Loucy (cell line): ENCODE measurements at regions not wholly inside any gene's neighbourhood (a gene's known extent, or its start where the extent isn't known, plus 50 kb on each side); places are given as distances from the start of the nearest gene placed in this dataset.

ENCODE experiments used
- H2AFZ ChIP-seq: fragments of 200-600 bp; sonication (generic); 2 replicates; pipeline ENCODE4 v1.6.0; 2016; ENCODE audit warnings: antibody characterized with exemption, mild to moderate bottlenecking, low read length, moderate library complexity
- H3F3A ChIP-seq: fragments of 200-600 bp; 2 replicates; pipeline ENCODE4 v1.6.0; 2016; ENCODE audit warnings: antibody characterized with exemption, low read depth, mild to moderate bottlenecking
- H3K27me3 ChIP-seq: fragments of 200-600 bp; sonication (generic); 2 replicates; pipeline ENCODE4 v1.6.1; 2014; ENCODE audit warnings: low read length, mild to moderate bottlenecking; ENCODE audit not compliant: insufficient read depth, poor library complexity, severe bottlenecking
- H3K36me3 ChIP-seq: fragments of 200-600 bp; sonication (generic); 2 replicates; pipeline ENCODE4 v1.6.1; 2016; ENCODE audit warnings: low read length; ENCODE audit not compliant: insufficient read depth
- H3K4me1 ChIP-seq: fragments of 200-600 bp; sonication (generic); 2 replicates; pipeline ENCODE4 v1.5.1; 2014; ENCODE audit warnings: low read length, mild to moderate bottlenecking; ENCODE audit not compliant: insufficient read depth, poor library complexity, severe bottlenecking
- H3K4me2 ChIP-seq: fragments of 200-600 bp; sonication (generic); 2 replicates; pipeline ENCODE4 v1.6.0; 2014; ENCODE audit warnings: antibody characterized with exemption, low read length, low read depth, mild to moderate bottlenecking; ENCODE audit not compliant: poor library complexity, severe bottlenecking
- H3K4me3 ChIP-seq: fragments of 200-600 bp; sonication (generic); 2 replicates; pipeline ENCODE4 v1.5.1; 2014; ENCODE audit warnings: low read length, mild to moderate bottlenecking, mixed read lengths; ENCODE audit not compliant: poor library complexity, severe bottlenecking
- H3K79me2 ChIP-seq: fragments of 200-600 bp; sonication (generic); 2 replicates; pipeline ENCODE4 v1.6.1; 2014; ENCODE audit warnings: low read length; ENCODE audit not compliant: insufficient read depth
- H3K9ac ChIP-seq: fragments of 200-600 bp; sonication (generic); 2 replicates; pipeline ENCODE4 v1.6.0; 2014; ENCODE audit warnings: mild to moderate bottlenecking, low read depth, low read length, moderate library complexity; ENCODE audit not compliant: poor library complexity, severe bottlenecking
- H3K9me2 ChIP-seq: fragments of 200-600 bp; sonication (generic); replicated peaks from 2 replicates; pipeline ENCODE4 v1.6.1; 2016; ENCODE audit warnings: low read depth, low read length, mixed read lengths
- H3K9me3 ChIP-seq: fragments of 200-600 bp; sonication (generic); 2 replicates; pipeline ENCODE4 v1.6.1; 2014; ENCODE audit warnings: mild to moderate bottlenecking, antibody characterized with exemption, low read length, low read depth; ENCODE audit not compliant: insufficient read depth
- H4K20me1 ChIP-seq: fragments of 200-600 bp; sonication (generic); 2 replicates; pipeline ENCODE4 v1.6.0; 2014; ENCODE audit warnings: antibody characterized with exemption, low read length, mild to moderate bottlenecking; ENCODE audit not compliant: insufficient read depth, poor library complexity, severe bottlenecking
- EZH2phosphoT487 ChIP-seq: fragments of 200-600 bp; IDR thresholded peaks from 2 replicates; pipeline ENCODE4 v1.6.1; 2018; ENCODE audit warnings: antibody characterized with exemption, mild to moderate bottlenecking, moderate library complexity, borderline replicate concordance
- TF ChIP-seq, protein P1 (sequence below): fragments of 200-600 bp; sonication (generic); conservative IDR thresholded peaks from 2 replicates; pipeline ENCODE4 v1.5.1; 2014; ENCODE audit warnings: mild to moderate bottlenecking, antibody characterized with exemption, low read length

DNA sequence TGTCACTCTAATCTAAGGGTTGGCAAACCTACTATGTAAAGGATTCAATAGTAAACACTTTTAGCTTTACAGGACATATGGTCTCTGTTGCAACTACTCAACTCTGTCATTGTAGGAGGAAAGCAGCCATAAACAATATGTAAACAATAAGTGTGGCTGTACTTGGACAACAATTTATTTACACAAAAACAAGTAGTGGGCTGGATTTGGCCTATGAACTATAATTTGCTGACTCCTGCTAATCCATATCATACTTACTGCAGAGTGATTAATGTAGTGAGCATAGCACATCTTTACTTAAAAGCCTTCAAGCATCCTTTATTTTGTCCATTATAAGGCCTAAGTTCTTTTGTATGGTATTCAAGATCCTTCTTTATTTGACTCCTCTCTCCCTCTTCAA lies 441.9 kb downstream of the ZIC1 start:
- no peak overlapping the region for H3K4me3 ChIP-seq
- no peaks in the 10 kb centered on the region for H3K79me2 ChIP-seq
- no peak overlapping the region for H3K9ac ChIP-seq
- no peaks in the 10 kb centered on the region for H3K36me3 ChIP-seq
- no peaks in the 10 kb centered on the region for H3K9me3 ChIP-seq
- H3F3A ChIP-seq, result no peaks in the 10 kb centered on the region
- H3K4me2 ChIP-seq, result peak overlapping the region; percentile 14
- H3K9me2 ChIP-seq, result no peaks in the 10 kb centered on the region
- TF ChIP-seq, protein P1, sequence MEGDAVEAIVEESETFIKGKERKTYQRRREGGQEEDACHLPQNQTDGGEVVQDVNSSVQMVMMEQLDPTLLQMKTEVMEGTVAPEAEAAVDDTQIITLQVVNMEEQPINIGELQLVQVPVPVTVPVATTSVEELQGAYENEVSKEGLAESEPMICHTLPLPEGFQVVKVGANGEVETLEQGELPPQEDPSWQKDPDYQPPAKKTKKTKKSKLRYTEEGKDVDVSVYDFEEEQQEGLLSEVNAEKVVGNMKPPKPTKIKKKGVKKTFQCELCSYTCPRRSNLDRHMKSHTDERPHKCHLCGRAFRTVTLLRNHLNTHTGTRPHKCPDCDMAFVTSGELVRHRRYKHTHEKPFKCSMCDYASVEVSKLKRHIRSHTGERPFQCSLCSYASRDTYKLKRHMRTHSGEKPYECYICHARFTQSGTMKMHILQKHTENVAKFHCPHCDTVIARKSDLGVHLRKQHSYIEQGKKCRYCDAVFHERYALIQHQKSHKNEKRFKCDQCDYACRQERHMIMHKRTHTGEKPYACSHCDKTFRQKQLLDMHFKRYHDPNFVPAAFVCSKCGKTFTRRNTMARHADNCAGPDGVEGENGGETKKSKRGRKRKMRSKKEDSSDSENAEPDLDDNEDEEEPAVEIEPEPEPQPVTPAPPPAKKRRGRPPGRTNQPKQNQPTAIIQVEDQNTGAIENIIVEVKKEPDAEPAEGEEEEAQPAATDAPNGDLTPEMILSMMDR, result no peak
- TF ChIP-seq EZH2phosphoT487, result no peak
- peaks cover 4% of the 10 kb centered on the region for H3K4me1 ChIP-seq
- H3K27me3 ChIP-seq, result no peaks in the 10 kb centered on the region
- H4K20me1 ChIP-seq, result no peaks in the 10 kb centered on the region
- no peak overlapping the region for H2AFZ ChIP-seq

DNA sequence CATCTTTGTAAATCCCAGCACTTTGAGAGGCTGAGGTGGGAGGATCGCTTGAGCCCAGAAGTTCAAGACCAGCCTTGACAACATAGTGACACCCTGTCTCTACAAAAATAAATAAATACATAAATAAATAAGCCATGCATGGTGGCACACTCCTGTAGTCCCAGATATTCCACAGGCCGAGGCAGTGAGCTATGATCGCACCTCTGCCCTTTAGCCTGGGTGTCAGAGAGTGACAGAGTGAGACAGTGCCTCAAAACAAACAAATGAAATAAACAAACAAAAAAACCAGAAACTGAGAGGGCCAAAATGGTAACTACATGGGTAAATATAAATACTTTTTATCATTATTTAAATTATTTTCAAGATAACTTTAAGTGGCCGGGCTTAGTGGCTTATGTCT lies 445.4 kb downstream of the ZIC1 start:
- TF ChIP-seq, protein P1, result no peak
- no peak for TF ChIP-seq EZH2phosphoT487
- H3F3A ChIP-seq, result no peaks in the 10 kb centered on the region
- H3K4me1 ChIP-seq, result peaks cover 4% of the 10 kb centered on the region
- H3K4me2 ChIP-seq, result no peak overlapping the region
- no peaks in the 10 kb centered on the region for H3K9me2 ChIP-seq
- no peak overlapping the region for H3K4me3 ChIP-seq
- no peak overlapping the region for H3K9ac ChIP-seq
- no peak overlapping the region for H2AFZ ChIP-seq
- H3K27me3 ChIP-seq, result no peaks in the 10 kb centered on the region
- no peaks in the 10 kb centered on the region for H3K9me3 ChIP-seq
- H4K20me1 ChIP-seq, result no peaks in the 10 kb centered on the region
- H3K79me2 ChIP-seq, result no peaks in the 10 kb centered on the region
- no peaks in the 10 kb centered on the region for H3K36me3 ChIP-seq

DNA sequence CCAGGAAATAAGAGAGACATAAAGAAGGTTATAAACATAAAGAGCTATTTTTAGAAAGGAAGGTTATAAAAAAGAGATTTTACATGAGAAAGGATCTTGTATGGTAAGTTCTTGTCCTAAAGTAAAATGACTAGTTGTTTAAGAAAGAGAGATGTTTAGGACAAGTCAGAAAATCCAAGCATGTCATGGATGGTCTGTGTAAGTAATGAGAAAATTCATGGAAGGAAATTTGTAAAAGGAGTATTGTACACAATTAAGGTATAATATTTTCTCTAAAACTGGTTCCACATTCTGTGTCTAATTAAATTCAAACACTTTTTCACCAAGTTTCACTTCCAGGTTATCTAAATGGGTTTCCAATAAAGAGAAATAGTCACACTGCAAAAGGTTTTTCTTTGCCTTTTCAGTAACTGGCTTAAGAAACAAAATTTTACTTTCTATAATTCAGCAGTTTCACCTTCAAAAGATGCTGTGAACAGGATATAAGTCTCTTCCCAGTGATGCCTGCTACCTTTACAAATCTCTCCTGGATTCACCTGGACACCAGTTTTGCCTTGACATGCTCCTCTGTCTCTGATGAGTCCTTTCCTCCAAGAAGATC lies 455.7 kb downstream of the ZIC1 start:
- no peaks in the 10 kb centered on the region for H4K20me1 ChIP-seq
- H3K79me2 ChIP-seq, result no peaks in the 10 kb centered on the region
- H3K9ac ChIP-seq, result no peak overlapping the region
- H2AFZ ChIP-seq, result no peak overlapping the region
- no peaks in the 10 kb centered on the region for H3K27me3 ChIP-seq
- peaks cover 23% of the 10 kb centered on the region for H3K9me3 ChIP-seq
- no peaks in the 10 kb centered on the region for H3K4me1 ChIP-seq
- H3K36me3 ChIP-seq, result no peaks in the 10 kb centered on the region
- TF ChIP-seq EZH2phosphoT487, result no peak
- TF ChIP-seq, protein P1, result no peak
- no peaks in the 10 kb centered on the region for H3F3A ChIP-seq
- no peak overlapping the region for H3K4me2 ChIP-seq
- H3K9me2 ChIP-seq, result no peaks in the 10 kb centered on the region
- no peak overlapping the region for H3K4me3 ChIP-seq
